Lower lobe of right lung (tissue), 2 donors: ENCODE measurements at regions not wholly inside any gene's neighbourhood (a gene's known extent, or its start where the extent isn't known, plus 50 kb on each side); places are given as distances from the start of the nearest gene placed in this dataset.
"Not testable (repeated sequence)": the region's sequence is repeated elsewhere in the genome, so short reads cannot be mapped to it uniquely, and the experiment has no call there.

Source experiments
- ATAC-seq, 2 donors: fragments of 200-7000 bp; cut with Tn5 transposase; one replicate each; pipeline ENCODE4 v1.9.1; 2020 to 2022; ENCODE audit warnings: mild to moderate bottlenecking in 2 of 2, moderate library complexity in 2 of 2
- DNase-seq: peaks from one replicate; pipeline ENCODE4 v3.0.0-alpha.2; 2020
- H3K27ac ChIP-seq: fragments of 200-600 bp; one replicate; pipeline ENCODE4 v1.8.0; 2022
- H3K27me3 ChIP-seq: fragments of 200-600 bp; one replicate; pipeline ENCODE4 v1.8.0; 2022; ENCODE audit warnings: low read depth
- H3K36me3 ChIP-seq: fragments of 200-600 bp; one replicate; pipeline ENCODE4 v1.8.0; 2022; ENCODE audit warnings: mild to moderate bottlenecking
- H3K4me1 ChIP-seq: fragments of 200-600 bp; one replicate; pipeline ENCODE4 v1.8.0; 2022
- H3K4me3 ChIP-seq: fragments of 200-600 bp; one replicate; pipeline ENCODE4 v1.8.0; 2022; ENCODE audit warnings: mild to moderate bottlenecking
- H3K9me3 ChIP-seq: fragments of 200-600 bp; one replicate; pipeline ENCODE4 v1.8.0; 2022
- intact Hi-C: fragments of 100-400 bp; cut with DNase I; formaldehyde crosslinking; loops from one replicate; pipeline ENCODE4 v1.11.0; 2022
- TF ChIP-seq, protein P1 (sequence below): fragments of 200-600 bp; IDR thresholded peaks from one replicate; pipeline ENCODE4 v1.8.0; 2022; ENCODE audit warnings: antibody characterized with exemption, mild to moderate bottlenecking
- donor health status: DM: no; HTN: yes; CAD: no; lungs with severe emphysema.

DNA sequence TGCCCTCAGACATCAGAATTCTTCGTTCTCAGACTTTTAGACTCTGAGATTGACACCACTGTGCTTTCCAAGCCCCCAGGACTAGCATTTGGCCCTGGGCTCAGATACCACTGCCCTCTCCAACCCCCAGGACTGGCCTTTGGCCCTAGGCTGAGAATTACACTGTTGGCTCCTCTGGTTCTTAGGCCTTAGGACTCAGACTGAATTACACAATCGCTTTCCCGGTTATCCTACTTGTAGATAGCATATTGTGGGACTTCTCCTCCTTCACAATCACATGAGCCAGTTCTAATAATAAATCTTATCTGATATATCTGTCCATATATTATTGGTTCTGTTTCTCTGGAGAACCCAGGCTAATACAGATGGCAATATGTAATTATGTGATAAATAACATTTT lies 1725.5 kb downstream of the GRIK2 start:
- H3K27me3 ChIP-seq = no peaks in the 10 kb centered on the region
- ATAC-seq (no peak), DNase-seq (no peak)
- intact Hi-C loops = no loop called here
- no peaks in the 10 kb centered on the region for H3K36me3 ChIP-seq
- TF ChIP-seq, protein P1, sequence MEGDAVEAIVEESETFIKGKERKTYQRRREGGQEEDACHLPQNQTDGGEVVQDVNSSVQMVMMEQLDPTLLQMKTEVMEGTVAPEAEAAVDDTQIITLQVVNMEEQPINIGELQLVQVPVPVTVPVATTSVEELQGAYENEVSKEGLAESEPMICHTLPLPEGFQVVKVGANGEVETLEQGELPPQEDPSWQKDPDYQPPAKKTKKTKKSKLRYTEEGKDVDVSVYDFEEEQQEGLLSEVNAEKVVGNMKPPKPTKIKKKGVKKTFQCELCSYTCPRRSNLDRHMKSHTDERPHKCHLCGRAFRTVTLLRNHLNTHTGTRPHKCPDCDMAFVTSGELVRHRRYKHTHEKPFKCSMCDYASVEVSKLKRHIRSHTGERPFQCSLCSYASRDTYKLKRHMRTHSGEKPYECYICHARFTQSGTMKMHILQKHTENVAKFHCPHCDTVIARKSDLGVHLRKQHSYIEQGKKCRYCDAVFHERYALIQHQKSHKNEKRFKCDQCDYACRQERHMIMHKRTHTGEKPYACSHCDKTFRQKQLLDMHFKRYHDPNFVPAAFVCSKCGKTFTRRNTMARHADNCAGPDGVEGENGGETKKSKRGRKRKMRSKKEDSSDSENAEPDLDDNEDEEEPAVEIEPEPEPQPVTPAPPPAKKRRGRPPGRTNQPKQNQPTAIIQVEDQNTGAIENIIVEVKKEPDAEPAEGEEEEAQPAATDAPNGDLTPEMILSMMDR = no peak
- no peak overlapping the region for H3K4me3 ChIP-seq
- H3K4me1 ChIP-seq = no peaks in the 10 kb centered on the region
- no peaks in the 10 kb centered on the region for H3K9me3 ChIP-seq
- H3K27ac ChIP-seq = no peak overlapping the region

GRCh38 chr6:103114582-103114981 lies 1721.1 kb downstream of the GRIK2 start:
- TF ChIP-seq, protein P1 = no peak
- H3K27ac ChIP-seq = no peak overlapping the region
- no peak for DNase-seq
- H3K36me3 ChIP-seq = no peaks in the 10 kb centered on the region
- no peak overlapping the region for H3K4me3 ChIP-seq
- ATAC-seq = no peak
- H3K27me3 ChIP-seq = no peaks in the 10 kb centered on the region
- no peaks in the 10 kb centered on the region for H3K4me1 ChIP-seq
- H3K9me3 ChIP-seq = no peaks in the 10 kb centered on the region
- intact Hi-C loops = no loop called here

- Histone ChIP-seq H3K4me3 (no peak overlapping the region), H3K9me3 (no peaks in the 10 kb centered on the region), H3K36me3 (no peaks in the 10 kb centered on the region), H3K27ac (no peak overlapping the region), H3K27me3 (no peaks in the 10 kb centered on the region), H3K4me1 (no peaks in the 10 kb centered on the region)
- ATAC-seq = no peak
- DNase-seq = no peak
- intact Hi-C loops = no loop called here
- TF ChIP-seq, protein P1 = no peak
Measured at GRCh38 chr6:103113416-103113815, 1719.9 kb downstream of the GRIK2 start.

GRCh38 chr6:103107985-103108384 lies 1714.5 kb downstream of the GRIK2 start:
- no peaks in the 10 kb centered on the region for H3K9me3 ChIP-seq
- ATAC-seq = no peak
- H3K27me3 ChIP-seq = no peaks in the 10 kb centered on the region
- TF ChIP-seq, protein P1 = no peak
- H3K4me1 ChIP-seq = no peaks in the 10 kb centered on the region
- no peak overlapping the region for H3K27ac ChIP-seq
- no peak for DNase-seq
- no peak overlapping the region for H3K4me3 ChIP-seq
- intact Hi-C loops = no loop called here
- H3K36me3 ChIP-seq = no peaks in the 10 kb centered on the region

DNA sequence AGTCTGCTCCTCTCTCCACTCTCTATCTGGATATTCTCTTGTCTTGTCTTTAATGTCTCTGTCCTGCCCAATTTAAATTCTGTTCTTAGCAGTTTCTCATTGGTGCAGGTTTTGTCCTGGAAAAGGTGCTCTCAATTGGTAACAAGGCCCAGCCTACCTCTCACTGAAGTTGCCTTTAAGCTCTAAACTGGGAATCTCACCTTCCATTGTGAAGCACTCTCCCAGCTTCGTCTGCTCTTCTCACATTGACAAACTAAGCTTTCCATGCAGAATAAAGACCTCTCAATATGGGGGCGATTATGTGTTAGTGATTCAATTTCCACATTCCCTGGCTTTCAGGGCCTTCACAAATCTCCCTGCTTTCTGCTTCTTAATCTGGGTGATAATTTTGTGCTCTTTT lies 1712.2 kb downstream of the GRIK2 start:
- Histone ChIP-seq H3K4me3 (no peak overlapping the region), H3K9me3 (no peaks in the 10 kb centered on the region), H3K27me3 (no peaks in the 10 kb centered on the region), H3K27ac (no peak overlapping the region), H3K4me1 (no peaks in the 10 kb centered on the region), H3K36me3 (no peaks in the 10 kb centered on the region)
- TF ChIP-seq, protein P1 = no peak
- intact Hi-C loops = no loop called here
- DNase-seq = no peak
- no peak for ATAC-seq

DNA sequence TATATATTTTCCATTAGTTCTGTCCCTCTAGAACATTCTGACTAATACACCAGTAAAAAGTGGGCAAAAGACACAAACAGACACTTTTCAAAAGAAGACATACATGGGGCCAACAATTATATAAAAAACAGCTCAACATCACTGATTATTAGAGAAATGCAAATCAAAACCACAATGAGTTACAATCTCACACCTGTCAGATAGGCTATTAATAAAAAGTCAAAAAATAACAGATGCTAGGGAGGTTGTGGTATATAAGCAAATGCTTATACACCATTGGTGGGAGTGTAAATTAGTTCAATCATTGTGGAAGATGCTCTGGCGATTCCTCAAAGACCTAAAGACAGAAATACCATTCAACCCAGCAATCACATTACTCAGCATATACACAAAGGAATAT lies 1707.8 kb downstream of the GRIK2 start:
- ATAC-seq (no peak), DNase-seq (no peak)
- H3K9me3 ChIP-seq = no peaks in the 10 kb centered on the region
- H3K4me3 ChIP-seq = no peak overlapping the region
- TF ChIP-seq, protein P1 = no peak
- intact Hi-C loops = no loop called here
- H3K36me3 ChIP-seq = no peaks in the 10 kb centered on the region
- no peaks in the 10 kb centered on the region for H3K4me1 ChIP-seq
- no peaks in the 10 kb centered on the region for H3K27me3 ChIP-seq
- H3K27ac ChIP-seq = no peak overlapping the region

DNA sequence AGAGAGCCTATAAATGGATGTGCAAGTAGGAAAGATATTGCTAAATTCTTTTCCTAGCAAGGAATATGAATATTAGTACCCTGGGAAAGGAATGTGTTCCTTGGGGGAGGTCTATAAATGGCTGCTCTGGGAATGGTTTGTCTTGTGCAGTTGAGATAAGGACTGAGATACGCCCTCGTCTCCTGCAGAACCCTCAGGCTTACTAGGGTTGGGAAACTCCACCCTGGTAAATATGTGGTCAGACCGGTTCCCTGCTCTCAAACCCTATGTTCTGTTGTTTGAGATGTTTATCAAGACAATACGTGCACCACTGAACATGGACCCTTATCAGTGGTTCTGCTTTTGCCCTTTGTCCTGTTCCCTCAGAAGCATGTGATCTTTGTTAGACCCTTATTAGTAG lies 1698.9 kb downstream of the GRIK2 start:
- intact Hi-C loops, ATAC-seq, H3K4me3 ChIP-seq, H3K4me1 ChIP-seq, H3K9me3 ChIP-seq, H3K36me3 ChIP-seq, H3K27ac ChIP-seq, H3K27me3 ChIP-seq, DNase-seq: not testable (repeated sequence)
